BLaER1 (cell line): ENCODE measurements at regions not wholly inside any gene's neighbourhood (a gene's known extent, or its start where the extent isn't known, plus 50 kb on each side); places are given as distances from the start of the nearest gene placed in this dataset.

Experiments used
- H3K27ac ChIP-seq: shearing (Covaris generic); formaldehyde crosslinking; 2 replicates; pipeline ENCODE4 v1.8.1; 2022
- H3K27me3 ChIP-seq: shearing (Covaris generic); formaldehyde crosslinking; 2 replicates; pipeline ENCODE4 v1.8.1; 2022
- H3K36me3 ChIP-seq: shearing (Covaris generic); formaldehyde crosslinking; 2 replicates; pipeline ENCODE4 v1.8.1; 2022
- H3K4me1 ChIP-seq: shearing (Covaris generic); formaldehyde crosslinking; 2 replicates; pipeline ENCODE4 v1.8.1; 2022
- H3K4me2 ChIP-seq: shearing (Covaris generic); formaldehyde crosslinking; 2 replicates; pipeline ENCODE4 v1.8.1; 2022
- H3K4me3 ChIP-seq: shearing (Covaris generic); formaldehyde crosslinking; 2 replicates; pipeline ENCODE4 v1.8.1; 2022
- H3K9ac ChIP-seq: shearing (Covaris generic); formaldehyde crosslinking; 2 replicates; pipeline ENCODE4 v1.8.1; 2022
- H3K9me3 ChIP-seq: shearing (Covaris generic); formaldehyde crosslinking; 2 replicates; pipeline ENCODE4 v1.8.1; 2022
- H4K20me1 ChIP-seq: shearing (Covaris generic); formaldehyde crosslinking; 2 replicates; pipeline ENCODE4 v1.8.1; 2022
- Cebpa-rat ChIP-seq: shearing (Covaris generic); IDR thresholded peaks from 2 replicates; pipeline ENCODE4 v1.8.1; 2022

- H3K27me3 ChIP-seq, result no peaks in the 10 kb centered on the region
- TF ChIP-seq Cebpa-rat, result no peak
- peaks cover 28% of the 10 kb centered on the region for H3K4me1 ChIP-seq
- no peak overlapping the region for H3K4me3 ChIP-seq
- 0 out of 2 replicates have a peak overlapping the region, but pooled peaks have one; percentile 18 for H3K27ac ChIP-seq
- H3K9ac ChIP-seq, result no peak overlapping the region
- no peaks in the 10 kb centered on the region for H3K9me3 ChIP-seq
- no peaks in the 10 kb centered on the region for H4K20me1 ChIP-seq
- H3K4me2 ChIP-seq, result peak overlapping the region; percentile 64
- no peaks in the 10 kb centered on the region for H3K36me3 ChIP-seq
Measured at GRCh38 chr6:105482227-105482844, 79.5 kb upstream of the PREP start.

DNA sequence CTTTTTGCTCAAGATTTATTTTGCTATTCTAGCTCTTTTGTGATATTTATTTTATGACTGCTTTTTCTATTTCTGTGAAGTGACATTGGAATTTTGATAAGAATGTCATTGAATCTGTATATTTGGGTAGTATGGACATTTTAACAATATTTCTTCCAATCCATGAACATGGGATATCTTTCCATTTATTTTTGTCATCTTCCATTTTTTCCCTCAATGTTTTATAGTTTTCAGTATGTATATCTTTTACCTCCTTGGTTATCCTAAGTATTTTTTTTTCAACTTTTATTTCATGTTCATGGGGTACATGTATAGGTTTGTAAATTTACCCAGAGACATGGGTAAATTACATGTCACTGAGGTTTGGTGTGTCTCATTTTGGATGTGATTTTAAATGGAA, 74.1 kb upstream of the PREP start:
- peaks cover 7% of the 10 kb centered on the region for H3K4me1 ChIP-seq
- H3K9me3 ChIP-seq, result peaks cover 7% of the 10 kb centered on the region; the same call in 1 of the 2 replicates
- no peak overlapping the region for H3K4me2 ChIP-seq
- no peak for TF ChIP-seq Cebpa-rat
- H3K27ac ChIP-seq, result no peak overlapping the region
- no peaks in the 10 kb centered on the region for H3K36me3 ChIP-seq
- H4K20me1 ChIP-seq, result no peaks in the 10 kb centered on the region
- H3K27me3 ChIP-seq, result no peaks in the 10 kb centered on the region
- H3K9ac ChIP-seq, result no peak overlapping the region
- H3K4me3 ChIP-seq, result no peak overlapping the region

- TF ChIP-seq Cebpa-rat, result no peak
- H4K20me1 ChIP-seq, result no peaks in the 10 kb centered on the region
- H3K4me3 ChIP-seq, result no peak overlapping the region
- H3K27me3 ChIP-seq, result no peaks in the 10 kb centered on the region
- H3K27ac ChIP-seq, result no peak overlapping the region
- H3K36me3 ChIP-seq, result no peaks in the 10 kb centered on the region
- no peak overlapping the region for H3K9ac ChIP-seq
- no peaks in the 10 kb centered on the region; the same call in 1 of the 2 replicates for H3K4me1 ChIP-seq
- peaks cover 7% of the 10 kb centered on the region; the same call in 1 of the 2 replicates for H3K9me3 ChIP-seq
- no peak overlapping the region for H3K4me2 ChIP-seq
Measured at GRCh38 chr6:105474234-105474633, 71.4 kb upstream of the PREP start.

DNA sequence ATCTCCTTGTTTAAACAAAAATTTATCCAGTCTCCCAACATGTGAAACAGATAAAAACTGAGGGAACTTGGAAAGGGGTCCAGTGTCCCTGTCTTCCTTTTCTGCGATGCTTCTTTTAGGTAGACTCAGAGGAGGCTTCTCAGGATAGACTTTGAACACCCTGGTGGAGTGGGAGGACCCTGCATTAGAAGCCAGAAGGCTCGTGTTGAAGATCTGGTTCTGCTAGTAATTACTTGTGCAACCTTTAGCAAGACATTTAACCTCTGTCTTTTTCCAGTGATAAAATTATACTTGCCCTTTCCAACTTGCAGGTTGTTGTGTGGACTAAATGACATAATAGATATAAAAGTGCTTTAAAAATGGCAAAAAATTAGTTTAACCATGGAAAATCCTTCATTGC, 67.1 kb upstream of the PREP start:
- no peaks in the 10 kb centered on the region for H4K20me1 ChIP-seq
- H3K4me2 ChIP-seq, result no peak overlapping the region
- no peaks in the 10 kb centered on the region for H3K36me3 ChIP-seq
- no peaks in the 10 kb centered on the region for H3K27me3 ChIP-seq
- no peaks in the 10 kb centered on the region for H3K4me1 ChIP-seq
- no peak overlapping the region for H3K27ac ChIP-seq
- no peak overlapping the region for H3K9ac ChIP-seq
- TF ChIP-seq Cebpa-rat, result no peak
- H3K9me3 ChIP-seq, result peaks cover 18% of the 10 kb centered on the region
- no peak overlapping the region for H3K4me3 ChIP-seq

DNA sequence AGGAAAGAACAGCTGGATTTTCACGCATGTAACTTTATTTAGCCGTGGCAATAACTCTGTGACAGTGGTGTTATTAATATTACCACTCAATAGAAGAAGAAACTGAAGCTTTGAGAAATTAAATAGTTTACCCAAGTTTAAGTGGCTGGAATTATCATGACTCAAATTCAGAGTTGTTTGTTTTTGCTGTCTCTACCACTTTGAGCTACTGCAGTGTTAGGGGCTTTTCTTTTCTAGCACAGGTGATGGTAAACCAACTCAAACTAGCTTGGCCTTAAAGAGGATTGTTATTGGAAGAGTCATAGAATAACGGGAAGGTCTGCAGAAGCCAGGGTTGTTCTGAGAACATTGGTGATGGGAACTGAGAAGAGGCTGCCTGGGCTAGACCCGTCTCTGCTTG, 66.0 kb upstream of the PREP start:
- Histone ChIP-seq H3K4me3 (no peak overlapping the region), H3K36me3 (no peaks in the 10 kb centered on the region), H3K27me3 (no peaks in the 10 kb centered on the region), H3K9ac (no peak overlapping the region), H3K27ac (no peak overlapping the region), H3K4me1 (no peaks in the 10 kb centered on the region), H4K20me1 (no peaks in the 10 kb centered on the region), H3K9me3 (peaks cover 18% of the 10 kb centered on the region), H3K4me2 (no peak overlapping the region)
- TF ChIP-seq Cebpa-rat, result no peak

DNA sequence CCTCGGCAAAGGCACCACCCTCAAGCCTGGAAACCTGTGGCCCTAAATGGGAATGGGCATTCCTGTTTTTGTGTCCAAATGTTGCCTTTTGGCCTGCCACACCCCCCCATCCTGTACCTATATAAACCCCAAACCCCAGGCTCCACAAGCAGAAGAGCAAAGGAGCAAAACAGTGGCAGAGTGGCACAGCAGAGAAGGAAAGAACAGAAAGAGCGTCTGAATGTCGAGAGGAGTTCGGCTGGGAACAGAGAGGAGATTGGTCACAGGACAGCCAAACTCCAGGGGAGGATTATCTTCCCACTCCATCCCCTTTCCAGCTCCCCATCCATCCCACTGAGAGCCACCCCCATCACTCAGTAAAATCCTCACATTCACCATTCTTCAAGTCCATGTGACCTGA, 58.0 kb upstream of the PREP start:
- no peaks in the 10 kb centered on the region for H3K4me1 ChIP-seq

DNA sequence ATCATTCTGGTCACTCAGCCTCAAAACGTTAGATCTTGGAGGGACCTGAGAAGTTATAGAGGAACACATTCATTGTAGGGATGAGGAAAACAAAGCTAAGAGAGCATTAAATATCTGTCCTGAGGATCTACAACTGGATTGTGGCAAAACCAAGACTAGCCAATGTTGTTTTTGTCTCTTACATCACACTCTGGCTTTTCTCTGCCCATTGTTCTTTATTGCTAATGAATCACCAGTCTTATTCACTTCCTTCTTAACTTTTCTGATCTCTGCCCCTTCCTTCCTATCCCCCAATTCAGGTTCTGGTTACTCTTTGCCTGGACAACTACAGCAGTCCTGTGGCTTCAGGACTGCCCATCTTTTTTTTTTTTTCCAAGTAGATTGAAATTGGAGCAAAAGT, 57.0 kb upstream of the PREP start:
- Histone ChIP-seq H3K27ac (no peak overlapping the region), H3K9me3 (no peaks in the 10 kb centered on the region), H3K4me1 (no peaks in the 10 kb centered on the region), H3K4me3 (no peak overlapping the region), H3K4me2 (no peak overlapping the region), H3K36me3 (no peaks in the 10 kb centered on the region), H4K20me1 (no peaks in the 10 kb centered on the region), H3K27me3 (no peaks in the 10 kb centered on the region), H3K9ac (no peak overlapping the region)
- TF ChIP-seq Cebpa-rat, result no peak

More for the DNA sequence above, 58.0 kb upstream of the PREP start:
- no peak overlapping the region for H3K4me3 ChIP-seq
- no peak overlapping the region for H3K4me2 ChIP-seq
- H3K9me3 ChIP-seq, result peaks cover 7% of the 10 kb centered on the region
- no peak overlapping the region for H3K27ac ChIP-seq
- H3K27me3 ChIP-seq, result no peaks in the 10 kb centered on the region
- TF ChIP-seq Cebpa-rat, result no peak
- no peaks in the 10 kb centered on the region for H4K20me1 ChIP-seq
- H3K9ac ChIP-seq, result no peak overlapping the region
- no peaks in the 10 kb centered on the region for H3K36me3 ChIP-seq

DNA sequence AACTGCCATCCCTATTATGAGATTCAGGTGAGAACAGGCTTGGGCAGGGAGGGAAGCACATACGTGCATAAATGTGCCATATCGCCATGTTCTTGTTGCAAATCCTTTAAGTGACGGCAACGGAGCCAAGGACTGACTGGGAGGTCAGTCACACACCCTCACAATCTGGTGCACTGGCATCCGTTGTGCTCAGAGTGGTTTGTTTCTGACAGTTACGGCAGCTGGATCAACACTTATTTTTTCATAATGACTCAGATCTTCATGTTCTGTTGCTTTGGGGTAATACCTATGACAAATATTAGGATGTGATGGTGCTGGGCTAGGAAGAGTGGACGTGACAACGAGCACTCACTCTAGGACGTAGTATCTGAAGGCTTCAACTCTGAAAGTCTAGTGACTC, 56.2 kb upstream of the PREP start:
- no peak overlapping the region for H3K4me3 ChIP-seq
- TF ChIP-seq Cebpa-rat, result no peak
- no peaks in the 10 kb centered on the region for H3K27me3 ChIP-seq
- H3K9me3 ChIP-seq, result no peaks in the 10 kb centered on the region
- no peak overlapping the region for H3K4me2 ChIP-seq
- no peaks in the 10 kb centered on the region for H3K36me3 ChIP-seq
- no peak overlapping the region for H3K9ac ChIP-seq
- no peaks in the 10 kb centered on the region for H3K4me1 ChIP-seq
- H4K20me1 ChIP-seq, result no peaks in the 10 kb centered on the region
- no peak overlapping the region for H3K27ac ChIP-seq

DNA sequence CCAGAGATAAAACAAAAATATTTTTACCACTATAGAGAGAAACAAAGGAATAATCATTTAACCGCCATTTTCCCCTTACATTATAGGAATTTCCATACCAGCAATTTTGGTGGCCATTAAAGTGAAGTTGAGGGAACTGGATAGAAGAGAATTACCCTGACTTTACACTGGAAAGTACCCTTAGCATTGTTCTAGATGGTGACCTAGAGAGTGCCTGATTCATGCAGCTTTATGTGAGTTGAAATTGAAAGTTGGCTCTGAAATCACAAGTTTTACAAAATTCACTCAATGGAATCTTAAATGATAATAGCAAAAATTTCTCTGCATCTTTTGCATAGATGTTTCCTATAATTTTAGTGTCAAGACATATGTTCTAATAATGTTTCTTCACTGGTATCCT, 55.7 kb upstream of the PREP start:
- no peaks in the 10 kb centered on the region for H3K27me3 ChIP-seq
- no peaks in the 10 kb centered on the region for H4K20me1 ChIP-seq
- no peak for TF ChIP-seq Cebpa-rat
- peaks cover under 1% of the 10 kb centered on the region for H3K4me1 ChIP-seq
- H3K9ac ChIP-seq, result no peak overlapping the region
- no peak overlapping the region for H3K27ac ChIP-seq
- H3K4me3 ChIP-seq, result no peak overlapping the region
- no peaks in the 10 kb centered on the region for H3K9me3 ChIP-seq
- no peaks in the 10 kb centered on the region for H3K36me3 ChIP-seq
- H3K4me2 ChIP-seq, result no peak overlapping the region

DNA sequence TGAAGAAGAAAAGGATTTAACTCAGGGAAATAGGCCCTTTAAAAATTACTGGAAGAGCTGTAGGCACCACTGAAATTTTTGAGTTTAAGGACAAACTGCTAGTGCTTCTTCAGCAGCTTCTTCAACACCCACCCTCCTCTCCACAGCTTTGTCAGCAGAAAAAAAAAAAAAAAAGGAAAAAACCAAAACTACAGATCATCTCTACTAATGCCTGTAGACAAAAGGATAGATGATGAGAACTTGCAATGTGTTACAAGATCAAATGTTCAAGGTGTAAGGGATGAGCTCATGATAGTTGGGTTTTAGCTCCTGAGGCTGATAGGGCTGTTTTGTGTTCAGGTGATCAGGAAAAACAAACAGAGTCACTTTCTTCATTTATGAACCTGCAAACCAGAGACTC, 55.2 kb upstream of the PREP start:
- Histone ChIP-seq H3K4me1 (peaks cover 5% of the 10 kb centered on the region), H3K36me3 (no peaks in the 10 kb centered on the region), H3K4me3 (no peak overlapping the region), H3K27ac (no peak overlapping the region), H3K4me2 (no peak overlapping the region), H3K27me3 (no peaks in the 10 kb centered on the region), H4K20me1 (no peaks in the 10 kb centered on the region), H3K9ac (no peak overlapping the region), H3K9me3 (no peaks in the 10 kb centered on the region)
- TF ChIP-seq Cebpa-rat, result no peak

GRCh38 chr6:105453968-105454367, 51.1 kb upstream of the PREP start:
- H3K4me1 ChIP-seq, result peaks cover 11% of the 10 kb centered on the region
- no peak for TF ChIP-seq Cebpa-rat
- H3K4me2 ChIP-seq, result no peak overlapping the region
- H3K36me3 ChIP-seq, result no peaks in the 10 kb centered on the region
- no peak overlapping the region for H3K9ac ChIP-seq
- H3K4me3 ChIP-seq, result no peak overlapping the region
- H3K27me3 ChIP-seq, result no peaks in the 10 kb centered on the region
- H3K27ac ChIP-seq, result no peak overlapping the region
- H3K9me3 ChIP-seq, result no peaks in the 10 kb centered on the region
- H4K20me1 ChIP-seq, result no peaks in the 10 kb centered on the region
